HG03460 (cell line): ENCODE measurements at regions not wholly inside any gene's neighbourhood (a gene's known extent, or its start where the extent isn't known, plus 50 kb on each side); places are given as distances from the start of the nearest gene placed in this dataset.

Experiments used
- ATAC-seq: cut with Tn5 transposase; IDR thresholded peaks from one replicate; pipeline ENCODE4 v1.9.1; 2021; ENCODE audit not compliant: unreplicated experiment

DNA sequence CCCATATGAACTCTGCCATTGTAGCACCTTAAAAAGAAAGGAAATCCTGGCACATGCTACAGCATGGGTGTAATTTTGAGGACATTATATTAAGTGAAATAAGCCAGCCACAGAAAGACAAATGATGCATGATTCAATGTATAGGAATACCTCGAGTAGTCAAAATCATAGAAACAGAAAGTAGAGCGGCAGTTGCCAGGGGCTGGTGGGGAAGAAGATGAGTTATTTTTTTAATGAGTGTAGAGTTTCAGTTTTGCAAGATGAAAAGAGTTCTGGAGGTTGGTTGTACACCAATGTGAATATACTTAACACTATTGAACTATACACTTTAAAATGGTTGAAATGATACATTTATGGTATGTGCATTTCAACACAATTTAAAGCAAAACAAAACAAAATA lies 133.0 kb downstream of the ZDHHC21 start:
- ATAC-seq = peak; percentile 67

DNA sequence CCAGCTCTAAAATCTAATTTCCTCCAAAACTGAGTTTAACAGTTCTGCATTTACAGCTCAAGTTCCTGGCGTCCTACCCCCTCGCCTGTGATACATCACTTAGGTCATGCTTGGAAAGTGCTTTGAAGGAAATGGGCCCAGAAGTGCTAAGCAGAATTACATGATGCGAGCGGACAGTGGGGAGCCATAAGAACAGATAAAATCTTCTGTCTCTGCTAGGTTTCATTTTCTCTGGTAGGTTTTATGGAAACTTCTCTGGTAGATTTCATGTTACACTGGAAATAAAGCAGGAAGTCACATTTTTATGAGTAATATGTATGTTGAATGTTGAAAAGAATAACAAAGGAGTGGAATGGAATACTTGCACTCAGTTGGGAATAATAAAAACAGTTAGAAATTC lies 138.3 kb downstream of the ZDHHC21 start:
- no peak for ATAC-seq

DNA sequence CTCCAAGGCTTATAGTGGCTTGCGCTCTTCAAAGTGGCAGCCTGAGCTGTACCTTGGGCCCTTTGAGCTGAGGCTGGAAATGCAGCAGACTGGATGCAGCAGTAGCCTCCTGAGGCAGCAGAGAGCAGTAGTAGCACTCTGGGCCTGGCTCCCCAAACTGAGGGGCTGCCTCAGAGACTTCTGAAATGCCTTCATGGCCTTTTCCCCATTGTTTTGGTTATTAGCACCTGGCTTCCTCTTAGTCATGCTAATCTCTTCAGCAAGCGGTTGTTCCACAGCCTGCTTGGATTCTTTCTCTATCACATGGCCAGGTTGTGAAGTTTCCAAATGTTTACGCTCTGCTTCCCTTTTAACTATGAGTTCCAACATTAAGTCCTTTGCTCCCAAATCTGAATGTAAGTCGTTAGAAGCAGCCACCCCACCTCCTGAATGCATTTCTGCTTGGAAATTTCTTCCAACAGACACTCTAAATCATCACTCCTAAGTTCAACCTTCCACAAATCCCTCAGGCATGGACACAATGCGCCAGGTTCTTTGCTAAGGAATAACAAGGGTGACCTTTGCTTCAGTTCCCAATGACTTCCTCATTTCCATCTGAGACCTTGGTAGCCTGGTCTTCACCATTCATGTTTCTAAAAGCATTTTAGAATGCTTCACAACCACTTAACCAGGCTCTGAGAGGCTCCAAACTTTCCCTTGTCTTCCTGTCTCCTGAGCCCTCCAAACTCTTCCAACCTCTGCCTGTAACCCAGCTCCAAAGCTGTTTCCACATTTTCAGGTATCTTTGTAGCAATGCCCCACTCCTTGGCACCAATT lies 145.8 kb downstream of the ZDHHC21 start:
- no peak for ATAC-seq

DNA sequence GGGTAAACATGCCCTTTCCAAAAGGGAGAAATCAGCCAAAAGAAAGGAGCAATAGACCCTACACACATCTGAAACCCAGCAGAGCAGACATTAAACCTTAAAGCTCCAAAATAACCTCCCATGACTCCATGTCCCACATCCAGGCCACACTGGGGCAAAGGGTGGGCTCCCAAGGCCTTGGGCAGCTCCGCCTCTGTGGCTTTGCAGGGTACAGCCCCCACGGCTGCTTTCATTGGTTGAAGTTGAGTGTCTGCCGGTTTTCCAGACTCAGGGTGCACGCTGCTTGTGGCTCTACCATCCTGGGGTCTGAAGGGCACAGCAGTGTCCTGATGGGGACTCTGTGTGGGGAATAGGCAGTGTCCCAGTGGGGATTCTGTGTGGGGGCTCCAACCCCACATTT lies 146.5 kb downstream of the ZDHHC21 start:
- no peak for ATAC-seq

DNA sequence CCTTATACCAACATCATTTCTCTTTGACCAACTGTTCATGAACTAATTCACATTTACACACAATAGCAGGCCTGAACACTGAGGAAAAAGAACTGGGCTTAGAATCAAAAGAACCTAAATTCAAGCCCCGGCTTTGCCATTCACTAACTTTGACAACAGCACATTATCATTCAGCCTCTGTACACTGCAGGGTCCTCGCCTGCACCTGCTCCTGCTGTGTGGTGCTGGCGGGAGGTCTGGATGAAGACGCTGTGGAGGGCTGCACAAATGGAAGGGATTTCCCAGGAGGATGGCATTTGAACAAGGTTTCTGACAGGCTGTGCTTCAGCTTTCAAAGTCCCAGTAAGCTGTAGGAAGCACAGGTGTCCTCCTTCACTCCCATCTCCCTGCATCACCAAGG lies 151.2 kb downstream of the ZDHHC21 start:
- ATAC-seq = no peak

DNA sequence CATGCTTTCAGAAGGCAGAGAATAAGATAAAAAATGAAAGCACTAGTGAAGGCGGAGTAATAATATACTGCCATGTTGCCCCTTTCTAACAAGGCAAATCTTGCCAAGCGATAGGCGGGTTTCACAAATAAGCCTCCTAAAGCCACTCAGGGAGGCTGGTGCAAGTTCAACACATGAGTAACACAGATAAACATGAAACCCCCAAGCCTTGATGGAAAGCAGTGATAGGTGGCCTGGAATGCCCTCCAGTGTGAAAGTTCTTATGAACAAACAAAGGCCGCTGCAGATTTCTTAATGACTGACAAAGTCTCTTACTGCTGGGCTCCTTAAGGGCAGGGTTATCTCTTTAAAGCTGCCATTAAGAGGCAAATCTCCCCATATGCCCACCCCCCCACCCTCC lies 154.7 kb downstream of the ZDHHC21 start:
- no peak for ATAC-seq

DNA sequence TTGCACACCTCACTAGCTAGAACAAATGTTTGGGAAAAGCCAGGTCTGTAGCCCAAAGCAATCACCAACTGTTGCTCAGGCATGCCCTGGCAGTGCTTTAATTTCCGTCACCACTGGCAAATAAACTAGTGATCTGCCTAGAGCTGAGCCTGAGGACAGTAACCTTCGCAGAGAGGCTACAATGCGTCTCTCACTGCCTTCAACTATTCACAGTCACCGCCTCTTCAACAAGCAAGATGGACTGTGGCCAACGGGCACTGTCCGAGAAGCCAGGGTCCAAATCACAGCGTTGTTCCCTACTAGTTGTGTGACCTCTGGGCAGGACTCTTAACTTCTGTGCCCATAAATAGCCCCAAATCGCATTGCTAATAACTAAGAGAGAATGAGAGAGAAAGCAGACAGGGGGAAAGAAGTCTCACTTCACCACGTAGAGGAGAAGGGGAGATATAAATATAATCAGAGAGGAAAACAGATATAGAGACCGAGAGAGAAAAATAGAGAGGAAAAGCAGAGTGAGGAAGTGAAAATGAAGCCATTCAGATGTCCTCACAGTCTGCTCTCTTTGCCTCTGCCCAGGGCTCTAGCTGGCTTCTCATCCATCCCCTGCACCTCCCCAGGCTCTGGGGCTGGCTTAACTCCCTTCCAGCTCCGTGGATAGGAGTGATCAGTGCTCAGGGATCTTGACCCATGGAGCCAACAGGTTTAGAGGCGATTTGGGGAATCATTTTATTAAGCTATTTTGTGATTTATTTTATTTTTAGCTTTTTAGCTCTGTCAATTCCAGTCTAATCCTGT lies 157.9 kb downstream of the ZDHHC21 start:
- no peak for ATAC-seq

DNA sequence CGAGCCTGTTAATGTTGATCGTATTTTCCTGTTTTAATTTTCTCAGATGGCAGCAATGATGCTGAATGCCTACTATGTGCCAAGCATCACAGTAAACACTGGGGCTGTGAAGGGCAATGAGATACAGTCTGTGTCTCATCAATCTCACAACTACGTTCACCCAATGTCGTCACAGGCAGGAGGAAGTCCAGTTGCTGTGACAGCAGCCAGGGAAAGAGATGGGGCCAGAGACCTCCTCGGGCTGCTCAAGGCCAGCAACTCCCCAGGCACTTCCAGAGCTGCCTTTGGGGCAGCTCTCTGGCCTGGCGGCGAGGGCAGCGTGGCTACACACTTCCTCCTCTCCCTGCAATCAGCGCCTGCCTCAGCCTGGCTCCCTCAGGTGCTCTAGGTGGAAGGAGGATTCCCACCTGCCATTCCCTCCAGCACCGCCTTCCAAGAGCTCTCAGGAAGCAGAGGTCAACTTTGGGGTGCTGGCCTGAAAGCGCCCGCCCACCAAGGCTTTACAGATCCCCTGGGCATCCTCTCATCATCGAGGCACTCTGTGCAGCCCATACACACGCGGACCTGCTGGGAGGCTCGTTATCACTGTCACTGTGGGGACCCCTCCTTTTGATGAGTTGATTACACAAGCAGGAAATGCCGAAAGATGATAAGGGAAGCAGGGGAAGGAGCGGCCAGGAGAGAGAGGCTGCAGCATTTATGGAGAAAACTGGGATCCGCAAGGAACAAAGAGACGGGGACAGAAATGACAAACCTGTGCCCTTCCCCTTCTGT lies 159.2 kb downstream of the ZDHHC21 start:
- no peak for ATAC-seq

DNA sequence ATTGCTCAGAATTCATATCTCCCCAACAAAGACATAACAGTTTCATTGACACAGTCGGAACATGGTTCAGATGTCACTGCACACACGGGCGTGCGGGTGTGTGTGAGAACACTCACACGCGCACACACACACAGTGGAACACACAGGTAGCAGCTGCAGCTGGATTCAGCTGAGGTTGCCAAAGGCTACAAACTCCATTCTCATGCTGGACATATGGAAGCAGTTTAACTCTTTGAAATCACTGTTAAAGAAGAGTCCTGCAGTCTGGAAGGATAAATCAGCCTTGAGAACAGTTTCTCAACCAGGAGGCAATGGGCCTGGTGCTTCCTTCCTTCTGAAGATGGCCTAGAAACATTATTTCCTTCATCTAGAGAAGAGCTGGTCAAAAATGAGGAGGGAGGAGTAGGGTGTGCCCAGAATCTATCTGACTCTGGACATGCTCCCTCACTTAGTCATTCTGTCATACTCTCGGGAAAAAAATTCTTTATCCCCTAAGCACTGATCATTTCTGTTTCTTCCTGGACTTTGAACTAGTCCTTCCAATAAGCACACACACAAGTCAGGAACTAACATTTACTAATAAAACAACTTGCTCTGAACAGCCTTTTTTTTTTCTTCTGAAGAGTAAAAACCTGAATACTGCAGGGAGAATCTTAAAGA lies 160.6 kb downstream of the ZDHHC21 start:
- ATAC-seq = no peak

DNA sequence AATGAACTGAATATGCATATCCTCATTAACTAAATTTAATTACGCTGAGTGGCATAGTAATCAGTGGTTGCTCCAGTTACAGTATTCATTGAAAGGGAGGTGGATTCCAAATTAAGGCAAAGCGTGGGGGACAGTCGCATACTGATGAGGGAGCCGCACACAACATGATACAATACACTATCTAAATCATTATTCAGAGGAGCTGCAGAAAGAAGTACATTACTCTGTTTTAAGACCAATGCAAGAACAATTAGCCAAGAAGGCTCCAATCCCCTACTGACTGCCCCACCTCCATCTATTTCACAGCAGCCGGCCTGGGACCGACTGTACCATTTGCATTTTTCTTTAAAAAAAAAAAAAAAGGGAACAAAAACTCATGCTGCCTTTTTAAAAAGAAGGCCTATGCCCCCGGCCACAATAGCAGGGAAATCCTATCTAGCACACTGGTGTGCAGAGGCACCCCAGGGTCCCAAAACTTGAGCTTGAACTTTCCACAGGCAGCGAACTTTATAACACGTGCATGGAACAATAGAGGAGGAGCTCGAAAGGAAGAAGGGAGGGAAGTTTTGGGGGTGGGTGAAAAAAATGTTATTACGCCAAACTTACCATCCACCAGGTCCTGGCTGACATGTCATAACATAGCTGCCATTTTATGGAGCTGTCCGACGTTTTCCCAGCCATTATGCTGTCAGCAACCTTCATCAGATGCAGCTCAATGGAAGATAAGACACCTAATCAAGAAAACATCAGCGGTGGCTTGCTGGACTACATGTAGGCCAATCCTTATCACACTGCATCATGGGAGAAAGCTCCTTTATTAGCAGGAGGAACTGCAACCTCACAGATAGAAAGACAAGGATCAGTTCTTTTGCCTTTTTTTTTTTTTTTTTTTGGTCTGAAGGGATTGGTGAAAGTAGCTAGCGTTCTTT lies 161.6 kb downstream of the ZDHHC21 start:
- ATAC-seq = no peak

DNA sequence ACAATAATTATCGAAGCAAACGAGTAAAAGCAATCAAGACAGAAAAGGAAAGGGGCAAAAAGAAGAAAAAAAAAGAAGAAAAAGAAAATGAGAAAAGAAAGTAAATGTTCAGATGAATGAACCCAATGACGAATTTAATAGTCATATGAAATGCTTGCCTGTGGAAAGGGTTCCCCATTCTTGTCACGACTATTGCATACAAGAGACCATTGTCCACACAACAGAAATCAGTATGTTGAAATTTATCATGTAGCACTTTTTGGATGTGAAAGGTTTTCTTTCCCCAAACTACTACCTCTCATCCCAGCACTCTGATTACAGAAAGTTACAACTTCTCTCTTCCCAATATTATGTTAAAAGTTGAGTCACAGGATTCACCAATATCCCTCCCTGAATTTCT lies 162.4 kb downstream of the ZDHHC21 start:
- ATAC-seq = no peak

DNA sequence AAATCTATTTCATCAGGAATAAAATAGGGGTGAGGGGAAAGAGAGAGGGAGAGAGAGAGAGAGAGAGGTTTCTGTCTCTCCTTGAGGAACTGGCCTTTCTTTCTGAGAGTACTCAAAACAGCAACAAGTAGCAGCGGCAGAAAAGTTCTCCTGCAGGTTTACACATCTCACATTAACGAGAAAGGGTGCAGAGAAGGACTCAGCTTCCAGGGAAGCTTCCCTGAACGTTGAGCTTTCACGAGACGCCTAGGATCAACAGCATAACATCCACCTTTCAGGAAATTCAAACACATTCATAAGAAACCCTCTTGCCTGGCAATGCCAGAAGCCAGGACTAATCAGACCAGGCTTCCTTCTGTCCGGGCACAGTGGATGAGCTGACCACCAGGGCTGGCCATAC lies 162.9 kb downstream of the ZDHHC21 start:
- no peak for ATAC-seq

DNA sequence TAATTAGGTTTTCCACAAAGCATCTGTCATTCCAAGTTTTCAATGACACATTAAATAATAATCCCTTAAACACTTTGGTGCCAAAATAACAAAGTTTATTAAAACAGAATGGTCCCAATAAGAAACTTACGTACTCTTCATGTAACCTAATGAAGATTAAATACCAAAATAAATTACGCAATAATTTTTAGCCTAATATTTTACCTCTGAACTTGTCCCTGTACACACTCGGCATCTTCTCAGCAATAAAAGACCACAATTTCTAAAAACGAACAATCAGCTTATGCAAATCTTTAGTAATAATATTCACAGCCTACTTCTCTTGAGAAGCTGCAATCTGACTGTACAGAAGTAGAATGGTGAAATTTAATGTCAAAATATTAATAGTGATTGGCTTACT lies 163.6 kb downstream of the ZDHHC21 start:
- ATAC-seq = no peak

DNA sequence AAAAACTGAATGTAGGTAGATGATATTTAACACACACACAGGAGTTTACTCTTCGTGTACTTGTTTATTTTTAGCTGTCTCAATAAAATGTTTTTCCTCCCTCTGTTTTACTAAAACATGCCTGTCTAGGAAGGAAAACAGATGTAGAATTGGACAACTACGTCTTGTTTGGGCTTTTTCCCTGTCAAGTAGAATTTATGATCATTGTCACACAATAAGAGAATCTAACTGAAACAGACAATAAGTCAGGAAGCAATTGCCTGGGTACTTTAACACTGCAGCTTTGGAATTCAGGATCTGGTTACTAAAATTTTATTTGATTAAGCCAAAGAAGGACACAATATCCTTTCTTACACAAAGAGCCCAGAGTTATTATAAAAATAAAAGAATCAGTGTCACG lies 164.2 kb downstream of the ZDHHC21 start:
- ATAC-seq = no peak

DNA sequence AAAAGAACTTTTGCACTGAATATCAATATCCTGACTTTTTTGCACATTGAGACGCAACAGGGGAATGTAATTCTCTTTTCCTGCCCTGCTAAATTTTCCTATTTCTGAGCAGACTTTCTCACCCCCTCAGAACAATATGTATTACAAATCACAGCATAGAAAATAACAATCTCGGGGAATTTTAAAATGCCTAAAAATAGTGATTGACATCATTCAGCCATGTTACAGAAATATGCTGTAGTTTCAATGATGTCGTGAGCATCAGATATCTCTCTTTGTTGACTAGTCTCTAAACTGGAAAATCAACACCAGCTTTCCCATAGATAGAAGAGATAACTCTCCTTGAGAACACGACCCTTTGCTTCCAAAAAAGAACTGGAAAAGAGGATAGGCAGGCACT lies 166.7 kb downstream of the ZDHHC21 start:
- no peak for ATAC-seq

DNA sequence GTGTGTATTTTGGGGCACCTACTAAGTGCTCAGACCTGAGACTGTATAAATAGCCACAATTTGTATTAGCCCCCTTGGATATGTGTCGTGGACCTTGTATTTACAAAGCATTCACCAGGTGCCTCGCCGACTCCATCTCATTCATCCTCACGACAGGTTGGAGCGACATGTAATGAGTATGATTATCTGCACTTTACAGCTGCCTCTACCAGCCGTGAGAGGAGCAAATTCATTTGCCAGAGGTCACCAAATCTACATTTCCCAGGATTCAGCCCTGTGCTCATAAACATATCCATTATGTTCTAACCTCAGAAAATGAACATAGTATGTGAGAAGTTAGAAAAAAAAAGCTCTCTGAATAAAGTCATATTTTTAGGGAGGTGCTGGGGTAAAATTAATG lies 167.4 kb downstream of the ZDHHC21 start:
- no peak for ATAC-seq

DNA sequence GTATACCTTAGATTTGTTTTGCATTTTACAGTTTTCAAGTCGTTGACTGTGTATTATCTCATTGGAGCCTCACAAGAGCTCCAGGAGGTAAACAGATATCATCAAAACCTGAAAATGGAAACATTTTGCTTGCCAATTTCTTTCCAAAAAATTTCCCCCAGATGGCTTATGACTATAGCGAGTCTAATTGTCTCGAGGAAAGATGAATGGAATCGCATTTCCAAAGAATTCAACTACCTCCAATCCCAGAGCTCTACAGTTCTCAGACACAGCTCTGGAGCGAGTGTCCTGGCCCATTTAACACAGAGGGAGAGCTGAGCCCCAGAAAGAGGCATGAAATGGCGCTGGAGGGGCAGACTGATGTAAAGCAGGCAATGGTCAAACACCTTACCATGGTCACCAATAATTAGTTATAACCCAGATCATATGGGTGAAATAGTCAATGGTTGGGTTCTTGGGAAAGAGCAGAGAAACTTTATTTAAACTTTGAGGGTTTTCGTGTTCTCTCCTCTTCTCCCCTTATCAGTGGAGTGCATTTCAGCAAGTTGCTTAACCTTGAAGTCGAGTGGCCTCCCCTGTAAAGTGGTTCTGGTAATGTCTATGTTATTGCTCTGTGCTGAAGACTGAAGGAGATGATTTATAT lies 168.2 kb downstream of the ZDHHC21 start:
- ATAC-seq = no peak

DNA sequence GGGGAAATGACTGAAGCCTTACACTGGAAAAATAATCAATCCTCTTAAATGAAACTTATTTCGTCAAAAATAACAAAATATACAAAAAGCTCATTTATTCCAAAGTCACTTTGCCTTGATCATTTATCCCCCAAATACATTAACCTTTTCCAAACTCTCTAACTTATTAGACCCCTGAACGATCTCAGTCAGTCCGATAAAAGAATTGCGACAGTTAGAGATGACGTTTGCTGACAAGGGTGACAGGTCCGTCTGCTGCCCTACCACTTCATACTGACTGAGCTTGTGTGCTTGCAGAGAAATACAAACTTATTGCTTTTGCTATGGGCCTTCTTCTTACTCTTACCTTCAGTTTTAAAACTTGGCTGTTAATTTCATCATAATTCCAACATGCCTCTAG lies 169.7 kb downstream of the ZDHHC21 start:
- no peak for ATAC-seq

DNA sequence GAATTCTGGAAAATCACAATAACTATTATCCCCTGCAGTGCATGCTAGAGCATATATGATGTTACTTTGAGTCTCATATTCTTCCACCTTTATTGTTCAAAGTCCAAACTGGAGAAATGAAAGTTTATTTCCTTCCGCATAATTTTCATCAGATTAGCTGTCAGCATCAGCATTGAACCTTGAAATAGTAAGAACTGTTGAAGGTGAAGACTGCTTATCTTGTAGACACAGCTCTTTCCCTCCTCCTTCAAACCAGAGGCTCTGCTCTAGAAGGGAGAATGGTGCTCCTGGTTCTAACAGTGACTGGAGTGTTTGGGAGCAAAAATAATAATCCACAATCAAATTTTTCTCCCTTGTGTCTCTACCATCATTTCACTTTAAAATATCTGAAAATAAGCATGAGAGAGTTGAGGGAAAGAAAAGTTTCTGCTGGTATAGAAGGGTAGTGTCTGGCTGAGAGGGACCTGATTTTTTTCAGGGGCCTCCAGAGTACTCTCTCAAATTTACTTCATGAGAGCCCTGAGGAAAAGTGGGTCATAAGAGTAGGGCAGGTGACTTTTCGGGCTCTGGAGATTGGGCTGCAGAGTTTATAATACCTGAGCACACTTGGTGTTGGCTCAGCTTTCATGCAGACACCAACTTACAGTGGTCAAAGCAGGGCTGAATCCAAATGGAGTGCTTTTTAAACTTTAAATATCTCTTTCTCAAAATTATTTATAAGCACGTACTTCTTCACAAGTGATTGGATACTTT lies 170.4 kb downstream of the ZDHHC21 start:
- no peak for ATAC-seq
